K562 (cell line): ENCODE measurements at regions not wholly inside any gene's neighbourhood (a gene's known extent, or its start where the extent isn't known, plus 50 kb on each side); places are given as distances from the start of the nearest gene placed in this dataset.

Experiments used
- ATAC-seq: fragments of 200-7000 bp; cut with Tn5 transposase; 3 replicates; pipeline ENCODE4 v1.9.1; 2020; ENCODE audit warnings: moderate library complexity
- BruUV-seq: library from RNA; stranded (reverse); fragments of 400-500 nt; replicated peaks from 2 replicates; lab custom pipeline; 2021; lab: Mats Ljungman, UMichigan
- CTCF ChIA-PET: fragments of 300-600 bp; formaldehyde crosslinking; extraction: SDS; loops from one replicate; lab custom pipeline; 2021; ENCODE audit warnings: low intra/inter-chr PET ratio; lab: Yijun Ruan, JAX
- POLR2A ChIA-PET: fragments of 300-600, 350-650 bp; sonication (Branson Sonifier 250); formaldehyde crosslinking; extraction: SDS; loops from one replicate; lab custom pipeline; 2021; ENCODE audit warnings: antibody characterized with exemption, inconsistent platforms; lab: Yijun Ruan, JAX
- DNase-seq, 4 experiments: peaks; one replicate each; pipeline versions ENCODE4 v3.0.0 to v3.0.0-alpha.2; 2011 to 2018; ENCODE audit warnings: low spot score in 3 of 4, mixed read lengths in 3 of 4; ENCODE audit errors: extremely low read depth in 1 of 4
- FAIRE-seq: peaks from 2 replicates; lab custom pipeline; 2011; peaks lifted over from hg19 to GRCh38; lab: Jason Lieb, UNC
- H2AFZ ChIP-seq: 2 replicates; pipeline ENCODE4 v1.6.0; 2011; ENCODE audit warnings: low read depth, low read length, control low read depth, inconsistent platforms
- H3K27ac ChIP-seq: fragments of 200-600 bp; 3 replicates; pipeline ENCODE4 v1.8.0; 2011; ENCODE audit warnings: low read depth, mild to moderate bottlenecking, control low read depth, inconsistent platforms, low read length, moderate library complexity, mixed read lengths; ENCODE audit errors: extremely low read depth
- H3K27me3 ChIP-seq, 2 experiments: fragments of 300-600 bp in 1 of 2; 2 replicates in 1 of 2; 3 replicates in 1 of 2; pipeline versions ENCODE4 v1.6.0 to v1.8.0; 2011; ENCODE audit warnings: inconsistent platforms in 2 of 2, low read length in 2 of 2, mild to moderate bottlenecking in 1 of 2, mixed read lengths in 1 of 2, moderate library complexity in 1 of 2; ENCODE audit not compliant: control insufficient read depth in 2 of 2, insufficient read depth in 2 of 2
- H3K36me3 ChIP-seq: fragments of 300-600 bp; 3 replicates; pipeline ENCODE4 v1.8.0; 2011; ENCODE audit warnings: mild to moderate bottlenecking, low read length, inconsistent platforms; ENCODE audit not compliant: control insufficient read depth, insufficient read depth
- H3K4me1 ChIP-seq, 2 experiments: fragments of 200-600 bp in 1 of 2; replicated peaks in 1 of 2; 2 replicates in 1 of 2; 3 replicates in 1 of 2; pipeline versions ENCODE4 v1.5.1 to v1.8.0; 2011; ENCODE audit warnings: inconsistent platforms in 2 of 2, low read length in 2 of 2, mild to moderate bottlenecking in 1 of 2, mixed read lengths in 1 of 2, moderate library complexity in 1 of 2; ENCODE audit not compliant: control insufficient read depth in 2 of 2, insufficient read depth in 2 of 2
- H3K4me2 ChIP-seq: 2 replicates; pipeline ENCODE4 v1.6.1; 2011; ENCODE audit warnings: low read length, control low read depth, inconsistent platforms, mixed read lengths; ENCODE audit not compliant: insufficient read depth
- H3K4me3 ChIP-seq: fragments of 200-600 bp; sonication (generic), shearing (Covaris generic); 2 replicates; pipeline ENCODE4 v1.5.1; 2016; ENCODE audit warnings: control low read depth, inconsistent platforms
- H3K79me2 ChIP-seq: fragments of 200-600 bp; 3 replicates; pipeline ENCODE4 v1.8.0; 2011; ENCODE audit warnings: low read length, inconsistent platforms; ENCODE audit not compliant: control insufficient read depth, insufficient read depth
- H3K9ac ChIP-seq, 2 experiments: 2 replicates each; pipeline versions ENCODE4 v1.6.0 to v1.6.1; 2011; ENCODE audit warnings: low read depth in 2 of 2, low read length in 2 of 2, control low read depth in 1 of 2, inconsistent platforms in 1 of 2, mild to moderate bottlenecking in 1 of 2, mixed read lengths in 1 of 2; ENCODE audit not compliant: insufficient read depth in 1 of 2
- H3K9me1 ChIP-seq: one replicate; pipeline ENCODE4 v1.6.0; 2011; ENCODE audit warnings: inconsistent platforms, mild to moderate bottlenecking, low read length, moderate library complexity; ENCODE audit not compliant: control insufficient read depth, insufficient read depth
- H3K9me3 ChIP-seq: replicated peaks from 2 replicates; pipeline ENCODE4 v1.5.1; 2011; ENCODE audit warnings: low read depth, low read length, inconsistent platforms; ENCODE audit not compliant: control insufficient read depth, insufficient read depth
- H4K20me1 ChIP-seq: replicated peaks from 2 replicates; pipeline ENCODE4 v1.6.1; 2011; ENCODE audit warnings: low read length, inconsistent platforms, mixed read lengths; ENCODE audit not compliant: control insufficient read depth, insufficient read depth
- BMI1 ChIP-seq: fragments of 150-350 bp; IDR thresholded peaks from 2 replicates; pipeline ENCODE4 v1.6.1; 2014; ENCODE audit warnings: low read length
- CBFA2T3 ChIP-seq: fragments of 450-650 bp; IDR thresholded peaks from 2 replicates; pipeline ENCODE4 v1.6.1; 2017
- EZH2 ChIP-seq: IDR thresholded peaks from 2 replicates; pipeline ENCODE4 v1.6.1; 2012; ENCODE audit warnings: low read depth, mild to moderate bottlenecking, inconsistent platforms, low read length, borderline replicate concordance
- KLF10 ChIP-seq: fragments of 250-450 bp; sonication (Bioruptor Pico); IDR thresholded peaks from 2 replicates; pipeline ENCODE4 v1.6.1; 2021; ENCODE audit warnings: matching md5 sums
- PHF21A ChIP-seq: fragments of 450-650 bp; IDR thresholded peaks from 2 replicates; pipeline ENCODE4 v1.6.1; 2017; ENCODE audit warnings: low read depth, borderline replicate concordance
- POU5F1 ChIP-seq: fragments of 150-350 bp; IDR thresholded peaks from 2 replicates; pipeline ENCODE4 v1.6.1; 2014; ENCODE audit warnings: borderline replicate concordance, low read length, low read depth, mild to moderate bottlenecking; ENCODE audit not compliant: partially characterized antibody
- RAD21 ChIP-seq, 2 experiments: fragments of 250-450 bp in 1 of 2; fragments of 450-650 bp in 1 of 2; sonication (Bioruptor Pico) in 1 of 2; formaldehyde crosslinking in 1 of 2; IDR thresholded peaks in 1 of 2; conservative IDR thresholded peaks in 1 of 2; 2 replicates each; pipeline versions ENCODE4 v1.4.0 to v1.8.0; 2020 to 2022; ENCODE audit warnings: mild to moderate bottlenecking in 2 of 2, moderate library complexity in 1 of 2
- SMARCC2 ChIP-seq: fragments of 450-650 bp; IDR thresholded peaks from 2 replicates; pipeline ENCODE4 v1.6.1; 2017; ENCODE audit warnings: antibody characterized with exemption, moderate library complexity, mild to moderate bottlenecking, low read depth
- SRSF1 ChIP-seq: fragments of 200-400 bp; formaldehyde crosslinking; IDR thresholded peaks from 2 replicates; pipeline ENCODE4 v1.6.1; 2017; ENCODE audit warnings: mild to moderate bottlenecking, low read depth, low read length, moderate library complexity
- STAT5B ChIP-seq: fragments of 250-450 bp; sonication (Bioruptor Pico); IDR thresholded peaks from 2 replicates; pipeline ENCODE4 v1.8.0; 2021; ENCODE audit warnings: mild to moderate bottlenecking, inconsistent platforms
- TEAD1 ChIP-seq, 2 experiments: fragments of 450-650 bp in 1 of 2; sonication (generic) in 1 of 2; formaldehyde crosslinking; IDR thresholded peaks; 2 replicates each; pipeline versions ENCODE4 v1.4.0 to v1.8.0; 2020 to 2022; ENCODE audit warnings: mild to moderate bottlenecking in 2 of 2, missing genetic modification reagents in 1 of 2
- TGIF2 ChIP-seq: sonication (generic); formaldehyde crosslinking; IDR thresholded peaks from 2 replicates; pipeline ENCODE4 v1.8.1; 2022; ENCODE audit warnings: mild to moderate bottlenecking, missing genetic modification reagents, moderate library complexity
- ZC3H8 ChIP-seq: fragments of 450-650 bp; IDR thresholded peaks from 2 replicates; pipeline ENCODE4 v1.6.1; 2017
- ZKSCAN1 ChIP-seq: fragments of 150-350 bp; IDR thresholded peaks from 2 replicates; pipeline ENCODE4 v1.6.1; 2016; ENCODE audit warnings: low read depth, low read length
- WGBS: fragments of 100-300 bp; shearing (Covaris generic); methylation state at CpG from one replicate; pipeline ENCODE4 v1.1.6; 2016; ENCODE audit warnings: low coverage, mixed read lengths; ENCODE audit not compliant: insufficient coverage; ENCODE audit errors: missing lambda C conversion rate; 5-methylcytosine and 5-hydroxymethylcytosine counted together
- in situ Hi-C: fragments of 300-500 bp; cut with MboI; formaldehyde crosslinking; loops from 4 replicates; pipeline ENCODE4 v1.15.0; 2018; ENCODE audit warnings: inconsistent platforms, mixed read lengths
- intact Hi-C: fragments of 100-400 bp; cut with micrococcal nuclease; formaldehyde crosslinking; loops from 2 replicates; pipeline ENCODE4 v1.14.2; 2022
- TF ChIP-seq, protein P1 (sequence below): sonication (generic); formaldehyde crosslinking; IDR thresholded peaks from 2 replicates; pipeline ENCODE4 v1.8.1; 2023; ENCODE audit warnings: mild to moderate bottlenecking, missing genetic modification reagents
- TF ChIP-seq, protein P2 (sequence below), 2 experiments: IDR thresholded peaks in 1 of 2; conservative IDR thresholded peaks in 1 of 2; 2 replicates each; pipeline ENCODE4 v1.6.1; 2016; ENCODE audit warnings: low read depth in 2 of 2, mild to moderate bottlenecking in 1 of 2, missing compliant biosample characterization in 1 of 2, missing genetic modification characterization in 1 of 2, moderate library complexity in 1 of 2
- TF ChIP-seq, protein P3 (sequence below), 3 experiments: IDR thresholded peaks in 2 of 3; conservative IDR thresholded peaks in 1 of 3; 2 replicates each; pipeline ENCODE4 v1.5.1; 2011 to 2012; ENCODE audit warnings: low read length in 3 of 3, mild to moderate bottlenecking in 3 of 3, control low read depth in 2 of 3, improper control_type of control experiment in 1 of 3, inconsistent platforms in 1 of 3, low read depth in 1 of 3, mixed read lengths in 1 of 3, moderate library complexity in 1 of 3; ENCODE audit not compliant: insufficient read depth in 2 of 3

DNA sequence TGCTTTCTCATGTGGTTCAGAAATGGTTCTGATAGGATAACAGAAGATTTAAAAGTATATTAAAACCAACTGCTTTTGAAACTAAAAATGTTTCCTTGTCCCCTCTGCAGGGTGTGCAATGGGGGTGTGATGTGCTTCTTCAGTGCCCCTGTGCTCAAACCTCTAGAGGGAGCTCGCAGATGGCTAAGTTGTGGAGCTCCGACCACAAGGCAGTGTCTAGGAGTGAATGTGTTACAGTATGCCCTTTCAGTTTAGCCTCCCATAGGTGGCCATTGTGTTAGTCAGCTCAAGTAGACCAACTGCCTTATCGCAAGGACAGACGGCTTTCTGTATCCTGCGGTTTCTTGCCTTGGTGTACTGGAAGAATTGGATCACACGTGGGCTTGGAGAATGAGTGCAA lies 130.5 kb downstream of the TENT5D start:
- ChIA-PET POLR2A (interaction anchor here (0.6 kb wide), 1 partner anchor 215 kb away, joined by 3 read pairs; no protein-coding TSS in a partner anchor), CTCF (no interaction called here)
- Histone ChIP-seq H3K4me2 (no peak overlapping the region), H3K9ac (no peak overlapping the region), H3K79me2 (no peaks in the 10 kb centered on the region), H4K20me1 (no peaks in the 10 kb centered on the region), H3K36me3 (no peaks in the 10 kb centered on the region), H3K9me1 (no peaks in the 10 kb centered on the region), H3K9me3 (no peaks in the 10 kb centered on the region), H2AFZ (no peak overlapping the region), H3K27me3 (no peaks in the 10 kb centered on the region), H3K4me3 (no peak overlapping the region), H3K4me1 (no peaks in the 10 kb centered on the region; a peak in 1 of 5 replicates), H3K27ac (no peak overlapping the region)
- FAIRE-seq (peak; percentile 49), DNase-seq (peak in 3 of 4 experiments; percentile 4 to 47 (median 11)), ATAC-seq (peak; percentile 83)
- WGBS = 47% methylated on average over 5 of the region's 6 CpGs
- no TSS peak for BruUV-seq
- intact Hi-C loops (no loop called here), in situ Hi-C loops (no loop called here)
- TF ChIP-seq SMARCC2 = no peak
- no peak for TF ChIP-seq PHF21A
- TF ChIP-seq KLF10 = no peak
- TF ChIP-seq ZC3H8 = no peak
- TF ChIP-seq CBFA2T3 = peak; percentile 10; the same call in 1 of the 2 replicates
- TF ChIP-seq, protein P1, sequence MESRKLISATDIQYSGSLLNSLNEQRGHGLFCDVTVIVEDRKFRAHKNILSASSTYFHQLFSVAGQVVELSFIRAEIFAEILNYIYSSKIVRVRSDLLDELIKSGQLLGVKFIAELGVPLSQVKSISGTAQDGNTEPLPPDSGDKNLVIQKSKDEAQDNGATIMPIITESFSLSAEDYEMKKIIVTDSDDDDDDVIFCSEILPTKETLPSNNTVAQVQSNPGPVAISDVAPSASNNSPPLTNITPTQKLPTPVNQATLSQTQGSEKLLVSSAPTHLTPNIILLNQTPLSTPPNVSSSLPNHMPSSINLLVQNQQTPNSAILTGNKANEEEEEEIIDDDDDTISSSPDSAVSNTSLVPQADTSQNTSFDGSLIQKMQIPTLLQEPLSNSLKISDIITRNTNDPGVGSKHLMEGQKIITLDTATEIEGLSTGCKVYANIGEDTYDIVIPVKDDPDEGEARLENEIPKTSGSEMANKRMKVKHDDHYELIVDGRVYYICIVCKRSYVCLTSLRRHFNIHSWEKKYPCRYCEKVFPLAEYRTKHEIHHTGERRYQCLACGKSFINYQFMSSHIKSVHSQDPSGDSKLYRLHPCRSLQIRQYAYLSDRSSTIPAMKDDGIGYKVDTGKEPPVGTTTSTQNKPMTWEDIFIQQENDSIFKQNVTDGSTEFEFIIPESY (CRISPR knock-in tag) = no peak
- TF ChIP-seq BMI1 = no peak
- no peak for TF ChIP-seq TEAD1 (CRISPR knock-in tag; IDR thresholded peaks at IDR 0.05)
- TF ChIP-seq ZKSCAN1 = no peak
- peak in 1 of 2 experiments; percentile 14; a peak in 1 of 4 replicates for TF ChIP-seq RAD21 (CRISPR knock-in tag; conservative IDR thresholded peaks at IDR 0.05 in 1 of 2, IDR thresholded peaks at IDR 0.05 in 1 of 2)
- no peak for TF ChIP-seq EZH2
- no peak for TF ChIP-seq SRSF1
- no peak for TF ChIP-seq STAT5B (CRISPR knock-in tag)
- no peak for TF ChIP-seq TGIF2
- TF ChIP-seq, protein P2, sequence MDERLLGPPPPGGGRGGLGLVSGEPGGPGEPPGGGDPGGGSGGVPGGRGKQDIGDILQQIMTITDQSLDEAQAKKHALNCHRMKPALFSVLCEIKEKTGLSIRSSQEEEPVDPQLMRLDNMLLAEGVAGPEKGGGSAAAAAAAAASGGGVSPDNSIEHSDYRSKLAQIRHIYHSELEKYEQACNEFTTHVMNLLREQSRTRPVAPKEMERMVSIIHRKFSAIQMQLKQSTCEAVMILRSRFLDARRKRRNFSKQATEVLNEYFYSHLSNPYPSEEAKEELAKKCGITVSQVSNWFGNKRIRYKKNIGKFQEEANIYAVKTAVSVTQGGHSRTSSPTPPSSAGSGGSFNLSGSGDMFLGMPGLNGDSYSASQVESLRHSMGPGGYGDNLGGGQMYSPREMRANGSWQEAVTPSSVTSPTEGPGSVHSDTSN (CRISPR knock-in tag; IDR thresholded peaks at IDR 0.05; ENCODE audit: low read depth) = no peak
- TF ChIP-seq, protein P2 (tag; conservative IDR thresholded peaks at IDR 0.05; ENCODE audit: low read depth) = no peak
- TF ChIP-seq, protein P3, sequence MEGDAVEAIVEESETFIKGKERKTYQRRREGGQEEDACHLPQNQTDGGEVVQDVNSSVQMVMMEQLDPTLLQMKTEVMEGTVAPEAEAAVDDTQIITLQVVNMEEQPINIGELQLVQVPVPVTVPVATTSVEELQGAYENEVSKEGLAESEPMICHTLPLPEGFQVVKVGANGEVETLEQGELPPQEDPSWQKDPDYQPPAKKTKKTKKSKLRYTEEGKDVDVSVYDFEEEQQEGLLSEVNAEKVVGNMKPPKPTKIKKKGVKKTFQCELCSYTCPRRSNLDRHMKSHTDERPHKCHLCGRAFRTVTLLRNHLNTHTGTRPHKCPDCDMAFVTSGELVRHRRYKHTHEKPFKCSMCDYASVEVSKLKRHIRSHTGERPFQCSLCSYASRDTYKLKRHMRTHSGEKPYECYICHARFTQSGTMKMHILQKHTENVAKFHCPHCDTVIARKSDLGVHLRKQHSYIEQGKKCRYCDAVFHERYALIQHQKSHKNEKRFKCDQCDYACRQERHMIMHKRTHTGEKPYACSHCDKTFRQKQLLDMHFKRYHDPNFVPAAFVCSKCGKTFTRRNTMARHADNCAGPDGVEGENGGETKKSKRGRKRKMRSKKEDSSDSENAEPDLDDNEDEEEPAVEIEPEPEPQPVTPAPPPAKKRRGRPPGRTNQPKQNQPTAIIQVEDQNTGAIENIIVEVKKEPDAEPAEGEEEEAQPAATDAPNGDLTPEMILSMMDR (IDR thresholded peaks at IDR 0.05 in 2 of 3, conservative IDR thresholded peaks at IDR 0.05 in 1 of 3; ENCODE audit: insufficient read depth in 2 of 3, low read depth in 1 of 3, low read length in 3 of 3) = peak; percentile 4 to 39 (median 30); a peak in 1 of 6 replicates
- no peak for TF ChIP-seq POU5F1
